H9 (cell line): ENCODE measurements at regions not wholly inside any gene's neighbourhood (a gene's known extent, or its start where the extent isn't known, plus 50 kb on each side); places are given as distances from the start of the nearest gene placed in this dataset.

Source experiments
- DNase-seq: peaks from one replicate; pipeline ENCODE4 v3.0.0-alpha.2; 2017
- H2AFZ ChIP-seq: one replicate; pipeline ENCODE4 v1.6.1; 2013; ENCODE audit warnings: mild to moderate bottlenecking, low read length, control low read depth, moderate library complexity
- H2AK5ac ChIP-seq: 2 replicates; pipeline ENCODE4 v1.6.1; 2013; ENCODE audit warnings: low read length, control low read depth, mixed read lengths; ENCODE audit not compliant: insufficient read length
- H2BK120ac ChIP-seq: one replicate; pipeline ENCODE4 v1.6.1; 2013; ENCODE audit warnings: low read depth, mild to moderate bottlenecking, low read length, control low read depth, inconsistent platforms; ENCODE audit not compliant: poor library complexity, severe bottlenecking
- H2BK12ac ChIP-seq: 2 replicates; pipeline ENCODE4 v1.6.1; 2013; ENCODE audit warnings: low read length, control low read depth, mixed read lengths, low read depth; ENCODE audit not compliant: insufficient read length
- H2BK15ac ChIP-seq: 2 replicates; pipeline ENCODE4 v1.6.1; 2013; ENCODE audit warnings: low read depth, low read length, control low read depth
- H2BK20ac ChIP-seq: one replicate; pipeline ENCODE4 v1.6.1; 2013; ENCODE audit warnings: low read depth, mild to moderate bottlenecking, low read length, control low read depth, inconsistent platforms; ENCODE audit not compliant: poor library complexity, severe bottlenecking
- H2BK5ac ChIP-seq: 2 replicates; pipeline ENCODE4 v1.6.1; 2013; ENCODE audit warnings: low read length, control low read depth, mixed read lengths; ENCODE audit not compliant: insufficient read length
- H3K14ac ChIP-seq: 2 replicates; pipeline ENCODE4 v1.6.1; 2013; ENCODE audit warnings: low read length, control low read depth; ENCODE audit not compliant: insufficient read depth
- H3K18ac ChIP-seq: 2 replicates; pipeline ENCODE4 v1.6.1; 2013; ENCODE audit warnings: low read depth, mild to moderate bottlenecking, mixed read lengths, low read length, control low read depth; ENCODE audit not compliant: insufficient read length
- H3K23ac ChIP-seq: 2 replicates; pipeline ENCODE4 v1.6.1; 2013; ENCODE audit warnings: low read length, control low read depth, mixed read lengths, low read depth; ENCODE audit not compliant: insufficient read length
- H3K23me2 ChIP-seq: 2 replicates; pipeline ENCODE4 v1.6.1; 2013; ENCODE audit warnings: low read depth, mild to moderate bottlenecking, mixed read lengths, low read length, control low read depth; ENCODE audit not compliant: insufficient read length, poor library complexity, severe bottlenecking
- H3K27ac ChIP-seq: 2 replicates; pipeline ENCODE4 v1.5.1; 2013; ENCODE audit warnings: low read length, control low read depth, mixed read lengths, low read depth; ENCODE audit not compliant: insufficient read length
- H3K27me3 ChIP-seq: 2 replicates; pipeline ENCODE4 v1.6.1; 2013; ENCODE audit warnings: low read length, control low read depth, inconsistent platforms; ENCODE audit not compliant: insufficient read depth
- H3K4ac ChIP-seq: 2 replicates; pipeline ENCODE4 v1.6.1; 2013; ENCODE audit warnings: low read depth, mild to moderate bottlenecking, control low read depth, inconsistent platforms, low read length, moderate library complexity
- H3K4me1 ChIP-seq: 2 replicates; pipeline ENCODE4 v1.6.1; 2013; ENCODE audit warnings: low read length, control low read depth, inconsistent platforms; ENCODE audit not compliant: insufficient read depth
- H3K4me2 ChIP-seq: 2 replicates; pipeline ENCODE4 v1.6.1; 2013; ENCODE audit warnings: low read length, control low read depth, mixed read lengths; ENCODE audit not compliant: insufficient read length, insufficient read depth
- H3K56ac ChIP-seq: 2 replicates; pipeline ENCODE4 v1.6.1; 2013; ENCODE audit warnings: low read depth, mild to moderate bottlenecking, mixed read lengths, low read length, control low read depth; ENCODE audit not compliant: insufficient read length
- H3K79me1 ChIP-seq: 2 replicates; pipeline ENCODE4 v1.6.1; 2013; ENCODE audit warnings: low read depth, mild to moderate bottlenecking, moderate library complexity, low read length, control low read depth, inconsistent platforms; ENCODE audit not compliant: insufficient read depth, poor library complexity, severe bottlenecking
- H3K79me2 ChIP-seq: 2 replicates; pipeline ENCODE4 v1.6.1; 2013; ENCODE audit warnings: low read length, control low read depth, inconsistent platforms; ENCODE audit not compliant: insufficient read depth
- H3K9ac ChIP-seq: 2 replicates; pipeline ENCODE4 v1.6.1; 2013; ENCODE audit warnings: low read length, control low read depth, mixed read lengths; ENCODE audit not compliant: insufficient read length; ENCODE audit errors: extremely low read depth
- H3K9me3 ChIP-seq: one replicate; pipeline ENCODE4 v1.6.1; 2013; ENCODE audit warnings: low read depth, low read length, inconsistent platforms; ENCODE audit not compliant: control insufficient read depth
- H3T11ph ChIP-seq: one replicate; pipeline ENCODE4 v1.6.1; 2013; ENCODE audit warnings: mild to moderate bottlenecking, low read length, control low read depth, inconsistent platforms
- H4K20me1 ChIP-seq: one replicate; pipeline ENCODE4 v1.6.1; 2013; ENCODE audit not compliant: control insufficient read depth, insufficient read length, insufficient read depth
- H4K5ac ChIP-seq: 2 replicates; pipeline ENCODE4 v1.6.1; 2013; ENCODE audit warnings: low read depth, mild to moderate bottlenecking, mixed read lengths, low read length, control low read depth; ENCODE audit not compliant: insufficient read length
- H4K8ac ChIP-seq: replicated peaks from 2 replicates; pipeline ENCODE4 v1.6.1; 2013; ENCODE audit warnings: low read length, control low read depth, mixed read lengths, low read depth; ENCODE audit not compliant: insufficient read length
- H4K91ac ChIP-seq: 2 replicates; pipeline ENCODE4 v1.6.1; 2013; ENCODE audit warnings: low read depth, mild to moderate bottlenecking, moderate library complexity, mixed read lengths, low read length, control low read depth; ENCODE audit not compliant: insufficient read length
- H3K27ac Mint-ChIP-seq, 3 experiments: 2 replicates in 2 of 3; 3 replicates in 1 of 3; pipeline ENCODE4 v1.8.0; 2020 to 2021; ENCODE audit warnings: mixed read lengths in 3 of 3, mild to moderate bottlenecking in 1 of 3, moderate library complexity in 1 of 3
- H3K27me3 Mint-ChIP-seq: 2 replicates; pipeline ENCODE4 v1.8.0; 2021; ENCODE audit warnings: low read depth, mild to moderate bottlenecking, moderate library complexity, mixed read lengths
- H3K36me3 Mint-ChIP-seq, 3 experiments: 2 replicates in 2 of 3; 3 replicates in 1 of 3; pipeline ENCODE4 v1.8.0; 2020 to 2021; ENCODE audit warnings: low read depth in 3 of 3, mixed read lengths in 3 of 3; ENCODE audit not compliant: insufficient read depth in 1 of 3
- H3K4me1 Mint-ChIP-seq, 2 experiments: 2 replicates each; pipeline ENCODE4 v1.8.0; 2020; ENCODE audit warnings: mixed read lengths in 2 of 2
- H3K4me3 Mint-ChIP-seq, 2 experiments: 2 replicates in 1 of 2; 3 replicates in 1 of 2; pipeline ENCODE4 v1.8.0; 2020 to 2021; ENCODE audit warnings: mild to moderate bottlenecking in 2 of 2, mixed read lengths in 2 of 2, moderate library complexity in 1 of 2
- H3K9me3 Mint-ChIP-seq, 2 experiments: 2 replicates in 1 of 2; 3 replicates in 1 of 2; pipeline ENCODE4 v1.8.0; 2020; ENCODE audit warnings: mild to moderate bottlenecking in 2 of 2, mixed read lengths in 2 of 2, moderate library complexity in 1 of 2
- CTCF ChIP-seq: fragments of 200-600 bp; sonication (generic); conservative IDR thresholded peaks from 3 replicates; pipeline ENCODE4 v1.8.0; 2021; ENCODE audit warnings: antibody characterized with exemption, mild to moderate bottlenecking
- WGBS: extraction: QIAGEN DNeasy Blood & Tissue Kit; methylation state at CpG from one replicate; pipeline ENCODE4 v1.1.7; 2013; ENCODE audit warnings: missing lambda C conversion rate, low lambda C conversion rate, mixed read lengths; ENCODE audit not compliant: insufficient read length; ENCODE audit errors: extremely low coverage; 5-methylcytosine and 5-hydroxymethylcytosine counted together

GRCh38 chr21:19833082-19833481 is 1165.1 kb upstream of the NCAM2 start:
- H3K79me1 ChIP-seq = no peaks in the 10 kb centered on the region
- H3K4me2 ChIP-seq = no peak overlapping the region
- H2AFZ ChIP-seq = no peak overlapping the region
- H3K27me3 Mint-ChIP-seq = no peaks in the 10 kb centered on the region
- no peak overlapping the region for H4K8ac ChIP-seq
- H3K18ac ChIP-seq = no peak overlapping the region
- H3K23ac ChIP-seq = no peak overlapping the region
- TF ChIP-seq CTCF = no peak
- H3K4ac ChIP-seq = no peak overlapping the region
- no peak for DNase-seq
- H3K23me2 ChIP-seq = no peaks in the 10 kb centered on the region
- no peak overlapping the region for H3K14ac ChIP-seq
- H3K4me1 Mint-ChIP-seq = no peaks in the 10 kb centered on the region
- H3K9ac ChIP-seq = no peak overlapping the region
- no peak overlapping the region for H3K56ac ChIP-seq
- H2AK5ac ChIP-seq = no peak overlapping the region
- no peak overlapping the region for H2BK5ac ChIP-seq
- H2BK15ac ChIP-seq = no peak overlapping the region
- no peak overlapping the region for H2BK20ac ChIP-seq
- H4K91ac ChIP-seq = no peak overlapping the region
- H2BK120ac ChIP-seq = no peak overlapping the region
- H3K4me1 ChIP-seq = no peaks in the 10 kb centered on the region
- H3K79me2 ChIP-seq = no peaks in the 10 kb centered on the region
- H3K27ac ChIP-seq = no peak overlapping the region
- no peaks in the 10 kb centered on the region for H4K20me1 ChIP-seq
- H3K27me3 ChIP-seq = no peaks in the 10 kb centered on the region
- no peak overlapping the region for H4K5ac ChIP-seq
- no peak overlapping the region for H3K4me3 Mint-ChIP-seq
- H3T11ph ChIP-seq = no peak overlapping the region
- WGBS = no CpG with 5 or more reads among the region's 1 CpG
- H3K36me3 Mint-ChIP-seq = no peaks in the 10 kb centered on the region
- H3K9me3 Mint-ChIP-seq = no peaks in the 10 kb centered on the region; a peak in 1 of 5 replicates
- no peak overlapping the region for H2BK12ac ChIP-seq
- no peak overlapping the region for H3K27ac Mint-ChIP-seq
- no peaks in the 10 kb centered on the region for H3K9me3 ChIP-seq
